CD4-positive, CD25-positive, alpha-beta regulatory T cell (primary cell): ENCODE measurements at regions not wholly inside any gene's neighbourhood (a gene's known extent, or its start where the extent isn't known, plus 50 kb on each side); places are given as distances from the start of the nearest gene placed in this dataset.

Experiments
- ATAC-seq, 2 donors: fragments of 150-1000 bp; cut with Tn5 transposase; one replicate each; pipeline ENCODE4 v1.10.0; 2021; ENCODE audit warnings: low read depth in 2 of 2, moderate number of reproducible peaks in 2 of 2, moderate library complexity in 1 of 2
- DNase-seq, 3 donors: peaks; one replicate each; pipeline versions ENCODE4 v3.0.0 to v3.0.0-alpha.2; 2012 to 2022; ENCODE audit warnings: mixed read lengths in 1 of 3
- H3K27ac ChIP-seq: one replicate; pipeline ENCODE4 v1.7.0; 2013; ENCODE audit warnings: mild to moderate bottlenecking, low read length; ENCODE audit not compliant: insufficient read depth, poor library complexity, severe bottlenecking
- H3K27me3 ChIP-seq: one replicate; pipeline ENCODE4 v1.7.0; 2013; ENCODE audit warnings: low read length; ENCODE audit not compliant: control insufficient read depth, insufficient read depth
- H3K36me3 ChIP-seq: one replicate; pipeline ENCODE4 v1.7.0; 2013; ENCODE audit warnings: mild to moderate bottlenecking, low read length, moderate library complexity; ENCODE audit not compliant: control insufficient read depth, insufficient read depth
- H3K4me1 ChIP-seq: 2 replicates; pipeline ENCODE4 v1.7.0; 2013; ENCODE audit warnings: mild to moderate bottlenecking, low read length; ENCODE audit not compliant: insufficient read depth, control insufficient read depth, poor library complexity, severe bottlenecking
- H3K4me3 ChIP-seq: one replicate; pipeline ENCODE4 v1.7.0; 2013; ENCODE audit warnings: low read depth, mild to moderate bottlenecking, low read length, moderate library complexity
- H3K9me3 ChIP-seq, 2 experiments: 1 replicate in 1 of 2; 2 replicates in 1 of 2; pipeline ENCODE4 v1.7.0; 2013; ENCODE audit warnings: low read length in 2 of 2, mild to moderate bottlenecking in 1 of 2, moderate library complexity in 1 of 2; ENCODE audit not compliant: control insufficient read depth in 2 of 2
- H3K27ac Mint-ChIP-seq, 3 donors: one replicate each; pipeline ENCODE4 v1.8.0; 2020 to 2022; ENCODE audit warnings: mild to moderate bottlenecking in 3 of 3, mixed read lengths in 3 of 3, moderate library complexity in 2 of 3
- H3K27me3 Mint-ChIP-seq: one replicate; pipeline ENCODE4 v1.8.0; 2022; ENCODE audit warnings: mild to moderate bottlenecking, mixed read lengths
- H3K36me3 Mint-ChIP-seq: one replicate; pipeline ENCODE4 v1.8.0; 2020; ENCODE audit warnings: mixed read lengths
- H3K4me1 Mint-ChIP-seq, 4 donors: one replicate each; pipeline ENCODE4 v1.8.0; 2020 to 2022; ENCODE audit warnings: mixed read lengths in 4 of 4, mild to moderate bottlenecking in 1 of 4
- H3K4me3 Mint-ChIP-seq, 4 donors: one replicate each; pipeline ENCODE4 v1.8.0; 2020 to 2022; ENCODE audit warnings: mild to moderate bottlenecking in 4 of 4, mixed read lengths in 4 of 4, moderate library complexity in 3 of 4
- H3K9me3 Mint-ChIP-seq, 7 donors: one replicate each; pipeline ENCODE4 v1.8.0; 2020 to 2022; ENCODE audit warnings: mixed read lengths in 7 of 7, mild to moderate bottlenecking in 3 of 7, moderate library complexity in 2 of 7

GRCh38 chr12:66902020-66902419 is 223.1 kb upstream of the GRIP1 start:
- Mint-ChIP-seq H3K27me3 (no peaks in the 10 kb centered on the region), H3K27ac (no peak overlapping the region), H3K36me3 (no peaks in the 10 kb centered on the region), H3K4me1 (peaks cover 0 to 8% (median 3%) of the 10 kb centered on the region in 4 donors), H3K9me3 (no peaks in the 10 kb centered on the region), H3K4me3 (no peak overlapping the region)
- H3K9me3 ChIP-seq = no peaks in the 10 kb centered on the region
- no peaks in the 10 kb centered on the region for H3K27me3 ChIP-seq
- ATAC-seq (no peak), DNase-seq (no peak)
- no peaks in the 10 kb centered on the region for H3K4me1 ChIP-seq
- H3K27ac ChIP-seq = no peak overlapping the region
- H3K36me3 ChIP-seq = no peaks in the 10 kb centered on the region
- no peak overlapping the region for H3K4me3 ChIP-seq

DNA sequence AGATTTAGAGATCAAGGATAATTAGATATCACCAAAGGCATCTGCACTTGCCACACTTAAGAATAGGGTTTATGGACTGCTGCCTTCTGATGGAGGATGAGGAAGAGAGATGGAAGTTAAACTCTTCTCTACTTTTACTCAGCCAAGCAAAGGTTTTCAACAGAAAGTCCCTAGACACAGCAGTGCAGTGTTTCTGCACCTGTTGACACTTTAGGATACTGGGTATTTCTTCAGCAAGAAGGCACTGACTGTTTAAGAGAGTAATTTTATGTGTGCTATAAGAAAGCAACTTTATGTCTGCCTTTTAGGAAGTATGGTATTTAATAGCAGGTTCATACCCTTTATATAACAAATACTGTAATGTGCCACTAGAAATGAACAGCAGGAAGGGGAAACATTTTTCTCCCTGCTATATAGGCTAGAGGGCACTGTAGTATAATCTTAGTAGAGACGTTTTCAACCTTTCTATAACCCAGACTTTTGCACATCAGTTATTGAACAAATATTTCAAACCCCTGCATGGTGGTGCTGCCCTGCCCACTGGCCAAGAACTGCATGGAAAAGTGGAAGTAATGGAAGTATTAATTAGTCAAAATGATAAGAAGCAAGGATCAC is 225.0 kb upstream of the GRIP1 start:
- H3K4me3 Mint-ChIP-seq = no peak overlapping the region

DNA sequence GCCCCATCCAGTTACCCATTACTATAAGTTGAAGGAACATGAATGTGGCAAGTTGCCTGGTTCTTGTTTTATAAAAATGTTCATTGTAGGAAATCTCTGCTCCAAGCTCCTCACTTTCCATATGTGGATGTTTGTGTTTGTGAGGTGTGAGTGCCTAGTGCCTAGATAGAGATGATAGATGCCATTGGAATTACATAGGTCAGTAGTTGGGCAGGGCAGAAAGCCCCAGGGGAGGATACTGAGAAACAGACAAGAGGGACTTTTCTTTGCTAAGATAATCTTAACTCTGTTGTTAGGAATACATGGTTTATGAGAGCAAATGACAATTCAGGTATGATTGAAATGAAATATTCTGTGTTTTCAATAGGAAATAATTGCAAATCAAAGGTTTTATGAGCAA is 226.3 kb upstream of the GRIP1 start:
- Mint-ChIP-seq H3K4me1 (peaks cover 0 to 8% (median 0%) of the 10 kb centered on the region in 4 donors), H3K27me3 (no peaks in the 10 kb centered on the region), H3K4me3 (no peak overlapping the region), H3K27ac (no peak overlapping the region), H3K36me3 (no peaks in the 10 kb centered on the region), H3K9me3 (no peaks in the 10 kb centered on the region)
- no peaks in the 10 kb centered on the region for H3K4me1 ChIP-seq
- no peaks in the 10 kb centered on the region for H3K36me3 ChIP-seq
- H3K27me3 ChIP-seq = peaks cover 1% of the 10 kb centered on the region
- H3K4me3 ChIP-seq = no peak overlapping the region
- ATAC-seq (no peak), DNase-seq (no peak)
- H3K9me3 ChIP-seq = no peaks in the 10 kb centered on the region
- H3K27ac ChIP-seq = no peak overlapping the region

More for the DNA sequence above, 225.0 kb upstream of the GRIP1 start:
- H3K36me3 ChIP-seq = no peaks in the 10 kb centered on the region
- no peak overlapping the region for H3K27ac ChIP-seq
- H3K4me1 Mint-ChIP-seq = peaks cover 0 to 8% (median 3%) of the 10 kb centered on the region in 4 donors
- no peaks in the 10 kb centered on the region for H3K4me1 ChIP-seq
- H3K27ac Mint-ChIP-seq = no peak overlapping the region
- H3K27me3 ChIP-seq = peaks cover 1% of the 10 kb centered on the region
- no peaks in the 10 kb centered on the region for H3K27me3 Mint-ChIP-seq
- H3K36me3 Mint-ChIP-seq = no peaks in the 10 kb centered on the region
- no peaks in the 10 kb centered on the region for H3K9me3 ChIP-seq
- no peaks in the 10 kb centered on the region for H3K9me3 Mint-ChIP-seq
- H3K4me3 ChIP-seq = no peak overlapping the region
- DNase-seq (no peak), ATAC-seq (no peak)

GRCh38 chr12:66910366-66910974 is 231.6 kb upstream of the GRIP1 start:
- no peak overlapping the region for H3K4me3 ChIP-seq
- H3K36me3 ChIP-seq = no peaks in the 10 kb centered on the region
- Mint-ChIP-seq H3K4me1 (no peaks in the 10 kb centered on the region), H3K9me3 (peaks cover 0 to 3% (median 0%) of the 10 kb centered on the region in 7 donors), H3K27ac (no peak overlapping the region), H3K27me3 (no peaks in the 10 kb centered on the region), H3K36me3 (no peaks in the 10 kb centered on the region), H3K4me3 (no peak overlapping the region)
- no peaks in the 10 kb centered on the region for H3K9me3 ChIP-seq
- no peak for ATAC-seq
- H3K27me3 ChIP-seq = peaks cover 1% of the 10 kb centered on the region
- no peak overlapping the region for H3K27ac ChIP-seq
- no peaks in the 10 kb centered on the region for H3K4me1 ChIP-seq
- DNase-seq = no peak

GRCh38 chr12:66915306-66915904 is 236.5 kb upstream of the GRIP1 start:
- Histone ChIP-seq H3K27ac (no peak overlapping the region), H3K9me3 (no peaks in the 10 kb centered on the region), H3K4me3 (no peak overlapping the region), H3K27me3 (no peaks in the 10 kb centered on the region), H3K36me3 (no peaks in the 10 kb centered on the region), H3K4me1 (no peaks in the 10 kb centered on the region)
- no peak overlapping the region for H3K27ac Mint-ChIP-seq
- no peak for DNase-seq
- no peaks in the 10 kb centered on the region for H3K36me3 Mint-ChIP-seq
- H3K27me3 Mint-ChIP-seq = no peaks in the 10 kb centered on the region
- no peaks in the 10 kb centered on the region for H3K4me1 Mint-ChIP-seq
- H3K9me3 Mint-ChIP-seq = peaks cover 0 to 3% (median 0%) of the 10 kb centered on the region in 7 donors
- no peak for ATAC-seq
- no peak overlapping the region for H3K4me3 Mint-ChIP-seq

GRCh38 chr12:66916189-66916588 is 237.3 kb upstream of the GRIP1 start:
- Histone ChIP-seq H3K4me1 (no peaks in the 10 kb centered on the region), H3K9me3 (no peaks in the 10 kb centered on the region), H3K27ac (no peak overlapping the region), H3K36me3 (no peaks in the 10 kb centered on the region), H3K4me3 (no peak overlapping the region), H3K27me3 (no peaks in the 10 kb centered on the region)
- Mint-ChIP-seq H3K27ac (no peak overlapping the region), H3K27me3 (peaks cover under 1% of the 10 kb centered on the region), H3K4me1 (no peaks in the 10 kb centered on the region), H3K36me3 (no peaks in the 10 kb centered on the region), H3K4me3 (no peak overlapping the region), H3K9me3 (peaks cover 0 to 3% (median 0%) of the 10 kb centered on the region in 7 donors)
- DNase-seq (no peak), ATAC-seq (no peak)

DNA sequence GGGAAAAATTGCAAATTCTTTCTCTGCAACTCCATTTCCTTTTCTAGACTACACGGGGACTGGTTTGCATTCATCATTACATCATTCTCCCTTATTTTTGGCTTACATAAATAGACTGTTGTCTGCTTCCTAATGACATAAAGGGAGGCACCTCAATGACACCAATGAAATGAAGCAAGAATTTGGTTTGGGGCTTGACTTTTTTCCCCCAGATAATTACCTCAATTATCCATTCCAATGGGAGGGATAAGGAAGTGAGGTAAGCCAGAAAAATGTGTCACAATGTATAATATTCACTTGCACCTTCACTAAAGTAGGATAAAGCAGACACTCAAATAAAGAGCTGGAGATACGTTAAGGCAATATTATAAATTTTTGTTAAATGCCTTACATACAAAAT is 240.6 kb upstream of the GRIP1 start:
- no peaks in the 10 kb centered on the region for H3K36me3 Mint-ChIP-seq
- peaks cover 10% of the 10 kb centered on the region for H3K27me3 Mint-ChIP-seq
- H3K27ac Mint-ChIP-seq = no peak overlapping the region
- H3K4me3 Mint-ChIP-seq = no peak overlapping the region
- no peak for ATAC-seq
- no peaks in the 10 kb centered on the region for H3K4me1 Mint-ChIP-seq
- Histone ChIP-seq H3K4me3 (no peak overlapping the region), H3K36me3 (no peaks in the 10 kb centered on the region), H3K27ac (no peak overlapping the region), H3K4me1 (no peaks in the 10 kb centered on the region), H3K27me3 (no peaks in the 10 kb centered on the region), H3K9me3 (no peaks in the 10 kb centered on the region)
- H3K9me3 Mint-ChIP-seq = peaks cover 0 to 3% (median 0%) of the 10 kb centered on the region in 7 donors
- no peak for DNase-seq

- no peak overlapping the region for H3K4me3 Mint-ChIP-seq
- DNase-seq = no peak
Observed at GRCh38 chr12:66920205-66920604, 241.3 kb upstream of the GRIP1 start.

More at GRCh38 chr12:66920205-66920604, 241.3 kb upstream of the GRIP1 start:
- Histone ChIP-seq H3K36me3 (no peaks in the 10 kb centered on the region), H3K4me1 (no peaks in the 10 kb centered on the region), H3K9me3 (no peaks in the 10 kb centered on the region), H3K27ac (no peak overlapping the region), H3K4me3 (no peak overlapping the region), H3K27me3 (no peaks in the 10 kb centered on the region)
- no peaks in the 10 kb centered on the region for H3K36me3 Mint-ChIP-seq
- peaks cover 10% of the 10 kb centered on the region for H3K27me3 Mint-ChIP-seq
- no peaks in the 10 kb centered on the region for H3K4me1 Mint-ChIP-seq
- no peak for ATAC-seq
- peaks cover 0 to under 1% (median 0%) of the 10 kb centered on the region in 7 donors for H3K9me3 Mint-ChIP-seq
- H3K27ac Mint-ChIP-seq = peak overlapping the region in 1 of 3 donors; percentile 83
